NCI-H510A treated with DMSO at 0.1 percent for 48 hours (cell line): ENCODE measurements at regions not wholly inside any gene's neighbourhood (a gene's known extent, or its start where the extent isn't known, plus 50 kb on each side); places are given as distances from the start of the nearest gene placed in this dataset.

Source experiments
- DNase-seq: peaks from one replicate; lab custom pipeline; 2025; lab: John Stamatoyannopoulos, UW

DNA sequence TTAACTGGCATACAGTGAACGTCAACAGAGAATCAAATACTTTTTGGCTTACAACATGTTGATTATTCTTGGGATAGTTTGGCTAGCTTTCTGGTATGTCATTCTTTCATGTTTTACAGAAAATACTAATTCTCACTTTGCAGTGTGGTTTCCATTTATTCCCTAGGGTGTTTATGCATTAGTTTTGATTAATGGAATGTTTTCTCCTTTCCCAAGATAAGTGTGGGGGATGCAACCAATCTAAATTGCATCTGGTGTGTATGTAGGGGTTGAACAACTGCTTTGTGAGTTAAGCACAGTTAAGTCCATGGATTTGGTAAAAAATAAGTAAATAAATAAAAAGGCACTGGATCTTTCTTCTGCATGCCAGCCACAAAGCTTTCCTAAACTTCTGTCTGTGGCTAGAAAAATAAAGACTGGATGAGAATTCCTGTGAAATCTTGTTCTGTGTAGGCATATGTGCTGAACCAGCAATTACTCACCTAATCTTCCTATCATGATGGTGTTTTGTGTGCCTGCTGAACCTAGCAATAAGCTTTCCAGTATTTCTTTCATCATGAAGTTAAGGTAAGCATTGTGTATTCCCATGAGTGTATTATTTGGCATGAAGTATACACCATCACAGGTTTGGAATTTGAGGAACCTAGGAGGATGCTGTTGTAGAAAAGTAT lies 50.6 kb upstream of the TENM3 start:
- DNase-seq = no peak

DNA sequence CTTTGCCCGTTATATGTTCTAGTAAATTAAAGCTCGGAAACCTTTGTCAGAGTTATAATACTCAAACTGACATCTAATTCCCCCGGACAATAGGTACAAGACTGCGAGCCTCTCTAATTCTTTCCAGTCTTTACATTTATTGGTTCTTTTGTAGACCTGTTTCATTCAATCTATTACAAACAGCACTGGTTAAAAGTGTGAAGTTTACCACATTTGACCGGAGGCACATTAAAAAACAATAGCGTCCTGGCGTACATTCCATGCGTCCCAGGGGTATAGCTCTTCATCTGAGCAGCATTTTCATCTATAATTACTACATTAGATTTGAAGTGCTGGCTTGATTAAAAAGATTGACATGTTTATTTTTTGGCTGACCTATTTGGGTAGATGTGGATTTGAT lies 49.9 kb upstream of the TENM3 start:
- no peak for DNase-seq
